GM21381 (cell line): ENCODE measurements at regions not wholly inside any gene's neighbourhood (a gene's known extent, or its start where the extent isn't known, plus 50 kb on each side); places are given as distances from the start of the nearest gene placed in this dataset.
"Not testable (repeated sequence)": the region's sequence is repeated elsewhere in the genome, so short reads cannot be mapped to it uniquely, and the experiment has no call there.

Experiments
- ATAC-seq: cut with Tn5 transposase; IDR thresholded peaks from one replicate; pipeline ENCODE4 v1.9.1; 2021; ENCODE audit warnings: mild to moderate bottlenecking, moderate library complexity; ENCODE audit not compliant: unreplicated experiment

DNA sequence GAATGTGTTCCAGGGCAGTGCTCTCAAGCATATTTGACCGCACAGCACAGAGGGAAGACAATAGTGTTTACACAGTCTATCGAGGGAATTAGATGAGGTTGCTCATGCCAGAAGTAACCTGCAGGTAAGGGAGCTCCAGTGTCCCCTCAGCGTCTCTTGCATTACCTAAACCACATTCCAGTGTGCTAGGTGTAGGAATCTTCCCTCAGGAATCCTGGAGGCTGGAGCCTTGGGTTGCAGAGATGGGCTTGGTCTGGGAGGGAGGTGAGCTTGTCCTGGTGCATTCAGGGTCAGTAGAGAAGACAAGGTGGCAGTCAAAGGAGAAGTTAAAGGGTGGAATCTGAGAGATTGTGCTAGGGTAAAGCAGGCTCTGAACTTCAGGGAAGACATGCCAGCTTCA lies 56.3 kb downstream of the SOX14 start:
- ATAC-seq: no peak

GRCh38 chr3:137835096-137835495 lies 71.0 kb downstream of the SOX14 start:
- ATAC-seq: no peak

GRCh38 chr3:137845194-137845593 lies 81.1 kb downstream of the SOX14 start:
- no peak for ATAC-seq

DNA sequence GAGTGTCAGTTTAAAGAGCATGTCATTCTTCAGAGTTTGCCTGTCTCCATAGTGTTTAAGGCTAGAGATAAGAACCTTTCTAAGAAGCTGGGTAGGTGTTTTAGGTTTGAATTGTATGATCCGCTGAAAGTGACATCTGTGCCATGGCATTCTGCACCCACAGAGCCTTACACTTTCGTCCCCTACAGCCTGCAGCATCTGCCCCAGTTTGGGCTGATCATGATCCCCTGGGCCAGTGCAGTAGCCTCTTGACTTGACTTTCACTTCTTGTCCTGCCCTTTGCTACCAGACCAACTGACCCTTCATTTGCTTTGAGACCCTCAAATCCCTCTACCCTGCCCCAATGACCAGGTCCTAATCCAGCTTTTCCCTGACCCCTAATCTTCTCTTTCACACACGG lies 81.6 kb downstream of the SOX14 start:
- ATAC-seq: no peak

DNA sequence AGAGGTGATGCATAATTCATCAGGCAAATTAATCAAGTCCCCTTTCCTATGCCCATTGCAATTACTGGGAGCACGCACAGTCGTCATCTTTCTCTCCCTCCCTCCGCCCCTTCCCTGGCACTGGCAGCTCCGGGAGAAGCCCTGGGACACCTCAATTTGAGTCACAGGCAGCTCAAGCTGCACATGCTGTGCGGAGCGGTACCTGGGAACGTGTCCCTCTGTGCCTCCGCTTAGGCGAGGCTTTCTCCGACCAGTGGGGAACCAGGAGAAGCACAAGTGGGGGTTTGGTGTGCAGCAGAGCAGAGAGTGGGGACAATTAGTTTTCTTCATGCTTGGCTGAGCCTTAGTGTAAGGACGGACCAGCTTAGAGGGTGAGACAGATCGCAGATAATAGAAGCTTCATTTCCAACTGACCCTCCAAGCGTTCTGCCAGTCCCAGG lies 88.3 kb downstream of the SOX14 start:
- ATAC-seq: no peak

DNA sequence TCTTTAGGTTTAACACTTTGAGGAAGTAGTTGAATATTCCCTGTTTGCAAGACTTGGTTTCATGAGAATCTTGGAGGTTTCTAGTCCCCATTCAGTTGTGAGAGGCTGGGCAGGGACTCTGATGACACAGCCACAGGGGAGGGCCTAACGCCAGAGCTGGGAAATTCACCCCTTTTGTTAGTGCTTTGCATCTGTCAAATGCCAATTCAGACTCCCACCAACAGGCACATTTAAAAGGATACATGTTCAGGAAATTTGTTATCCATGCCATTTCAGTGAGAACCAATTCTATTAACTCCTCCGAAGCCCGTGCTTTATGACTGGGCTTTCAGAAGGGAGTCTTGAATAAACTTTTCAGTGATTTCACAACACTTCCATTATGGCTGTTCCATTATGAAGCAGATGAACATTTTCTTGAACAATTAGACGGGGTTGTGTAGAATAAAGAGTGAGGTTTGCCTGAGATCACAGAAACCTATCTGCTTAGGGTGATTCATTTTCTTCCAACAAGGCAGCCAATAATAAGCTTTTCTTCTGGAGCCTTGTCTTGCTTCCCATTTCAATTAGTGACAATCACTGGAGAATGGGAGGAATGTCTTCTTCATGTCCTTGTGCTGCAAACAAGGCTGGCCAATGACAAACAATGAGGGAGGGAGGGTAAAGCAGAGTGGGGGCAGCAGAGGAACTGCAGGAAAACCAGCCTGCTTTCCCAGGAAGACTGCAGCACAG lies 90.6 kb downstream of the SOX14 start:
- no peak for ATAC-seq

- no peak for ATAC-seq
Measured at GRCh38 chr3:137866001-137866400, 101.9 kb downstream of the SOX14 start.

GRCh38 chr3:137866933-137867332 lies 102.8 kb downstream of the SOX14 start:
- no peak for ATAC-seq

DNA sequence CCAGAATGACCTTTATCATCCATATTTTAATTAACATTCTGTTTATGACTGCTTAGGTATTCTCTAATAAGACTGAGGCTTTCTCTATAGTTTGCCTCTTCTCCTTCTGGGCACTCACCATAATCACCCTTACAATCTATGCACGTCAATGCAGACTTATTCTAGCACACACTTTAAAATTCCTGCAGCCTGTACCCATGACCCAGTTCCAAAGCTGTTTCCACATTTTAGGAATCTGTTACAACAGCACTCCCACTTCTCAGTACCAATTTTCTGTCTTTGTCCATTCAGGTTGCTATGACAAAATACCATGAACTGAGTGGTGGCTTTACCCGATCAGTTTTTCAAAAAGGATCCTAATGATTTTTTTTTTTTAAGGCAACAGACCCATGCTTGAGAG lies 103.5 kb downstream of the SOX14 start:
- no peak for ATAC-seq

DNA sequence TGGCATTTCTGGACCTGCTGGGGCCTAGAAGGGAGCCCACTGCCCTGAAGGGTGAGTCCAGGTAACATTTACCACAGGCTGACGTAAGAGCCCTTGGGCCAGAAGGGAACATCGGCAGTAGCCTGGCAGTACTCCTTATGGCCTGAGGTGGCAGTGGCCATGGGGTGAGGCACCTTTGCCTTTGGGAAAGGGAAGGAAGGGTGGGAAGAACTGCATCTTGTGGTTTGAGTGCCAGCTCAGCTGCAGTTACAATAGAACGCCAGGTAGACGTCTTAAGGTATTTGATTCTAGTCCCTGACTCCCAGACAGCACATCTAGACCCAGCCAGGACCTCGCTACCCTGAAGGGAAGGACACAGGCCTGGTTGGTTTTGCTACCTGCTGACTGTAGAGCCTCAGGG lies 104.9 kb downstream of the SOX14 start:
- no peak for ATAC-seq

- ATAC-seq: not testable (repeated sequence)
Measured at GRCh38 chr3:137872589-137872988, 108.5 kb downstream of the SOX14 start.

DNA sequence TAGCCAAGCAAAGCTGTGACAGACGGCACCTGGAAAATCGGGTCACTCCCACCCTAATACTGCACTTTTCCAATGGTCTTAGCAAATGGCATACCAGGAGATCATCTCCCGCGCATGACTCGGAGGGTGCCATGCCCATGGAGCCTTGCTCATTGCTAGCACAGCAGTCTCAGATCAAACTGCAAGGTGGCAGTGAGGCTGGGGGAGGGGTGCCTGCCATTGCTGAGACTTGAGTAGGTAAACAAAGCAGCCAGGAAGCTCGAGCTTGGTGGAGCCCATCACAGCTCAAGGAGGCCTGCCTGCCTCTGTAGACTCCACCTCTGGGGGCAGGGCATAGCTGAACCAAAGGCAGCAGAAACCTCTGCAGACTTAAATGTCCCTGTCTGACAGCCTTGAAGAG lies 113.1 kb upstream of the CLDN18 start:
- not testable (repeated sequence) for ATAC-seq

- no peak for ATAC-seq
Measured at GRCh38 chr3:137906985-137907649, 102.8 kb upstream of the CLDN18 start.

GRCh38 chr3:137924628-137925027 lies 85.3 kb upstream of the CLDN18 start:
- ATAC-seq: no peak

DNA sequence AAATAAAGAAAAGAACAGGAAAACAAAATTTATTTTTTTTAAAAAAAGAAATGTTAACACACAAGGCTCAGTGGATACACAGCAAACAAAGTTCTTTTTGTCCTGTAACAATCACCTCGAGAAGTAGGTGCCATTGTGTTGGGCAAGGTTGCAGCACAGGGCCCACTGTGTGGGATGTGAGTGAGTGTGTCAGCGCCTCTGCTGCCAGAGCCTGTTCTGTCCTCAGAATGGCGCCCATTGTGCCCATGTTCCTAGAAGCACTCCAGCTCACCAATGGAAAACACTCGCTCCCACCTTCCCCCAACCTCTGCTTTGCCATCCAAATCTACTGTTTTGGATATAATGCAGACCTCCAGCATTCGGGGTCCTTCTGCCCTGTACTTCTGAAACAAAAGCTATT lies 84.9 kb upstream of the CLDN18 start:
- no peak for ATAC-seq

- ATAC-seq: no peak
Measured at GRCh38 chr3:137926991-137927390, 83.0 kb upstream of the CLDN18 start.

- no peak for ATAC-seq
Measured at GRCh38 chr3:137930976-137931375, 79.0 kb upstream of the CLDN18 start.

- no peak for ATAC-seq
Measured at GRCh38 chr3:137938876-137939275, 71.1 kb upstream of the CLDN18 start.

GRCh38 chr3:137944593-137944992 lies 65.4 kb upstream of the CLDN18 start:
- ATAC-seq: no peak

DNA sequence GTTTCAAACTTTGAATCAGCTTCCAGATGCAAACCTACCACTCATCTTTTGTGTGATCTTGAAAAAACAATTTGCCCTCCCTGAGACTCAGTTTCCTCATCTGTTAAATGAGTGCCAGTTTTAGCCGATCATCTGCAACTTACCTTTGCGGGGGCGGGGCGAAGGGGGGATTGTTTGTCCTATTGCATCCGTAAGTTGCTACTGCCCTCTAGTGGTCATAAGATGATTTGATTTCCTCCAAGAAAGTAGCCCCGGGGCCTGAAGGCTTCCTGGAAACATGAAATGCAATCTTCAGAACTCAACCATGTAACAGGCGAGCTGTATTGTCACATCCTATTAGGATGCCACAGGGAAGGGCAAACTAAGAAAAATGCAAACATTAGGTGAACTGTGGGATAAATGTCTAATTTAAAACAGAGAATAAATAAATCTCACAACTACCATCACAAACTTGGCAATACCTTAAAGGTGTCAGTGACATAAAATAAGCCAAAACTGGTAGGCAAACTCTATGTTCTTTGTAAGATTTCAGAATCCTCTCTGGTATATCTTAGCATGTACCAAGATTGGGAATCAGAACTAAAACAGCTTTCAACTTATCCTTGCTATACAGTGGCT lies 63.5 kb upstream of the CLDN18 start:
- peak; percentile 67 for ATAC-seq

- no peak for ATAC-seq
Measured at GRCh38 chr3:137947117-137947516, 62.8 kb upstream of the CLDN18 start.

DNA sequence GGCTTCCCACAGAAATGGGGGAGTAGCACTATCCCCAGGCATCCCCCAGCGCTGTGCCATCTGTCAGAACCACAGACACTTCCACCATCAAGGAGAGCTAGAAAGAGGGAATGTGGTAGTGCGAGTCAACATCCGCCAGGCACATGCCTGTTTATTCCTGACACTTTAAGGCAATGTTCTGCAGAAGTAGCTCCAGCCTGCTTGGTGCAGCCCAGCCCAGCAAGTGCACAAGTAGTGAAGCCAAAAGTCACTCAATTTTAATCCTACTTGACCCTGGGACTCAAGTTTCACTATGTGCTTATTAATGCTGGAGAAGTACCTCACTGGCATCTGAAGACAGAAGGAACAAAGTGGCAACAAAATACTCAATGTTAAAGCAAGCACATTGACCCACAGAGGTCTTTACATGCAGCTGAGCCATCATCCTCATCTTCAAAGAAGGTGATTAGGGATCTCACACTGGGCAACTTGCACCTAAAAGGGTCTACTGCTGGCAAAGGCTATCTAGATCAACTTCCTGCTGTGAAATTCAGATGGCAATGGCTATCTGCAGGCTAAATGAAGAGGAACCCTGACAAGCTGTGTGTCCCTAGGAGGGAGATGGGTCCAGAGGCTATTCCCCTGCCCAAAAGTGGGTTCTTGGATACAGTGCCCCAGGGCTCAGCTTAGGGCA lies 61.4 kb upstream of the CLDN18 start:
- no peak for ATAC-seq
